Lower leg skin (tissue), 4 donors: ENCODE measurements at regions not wholly inside any gene's neighbourhood (a gene's known extent, or its start where the extent isn't known, plus 50 kb on each side); places are given as distances from the start of the nearest gene placed in this dataset.

Experiments
- DNase-seq, 2 donors: peaks; one replicate each; pipeline ENCODE4 v3.0.0-alpha.2; 2019; ENCODE audit warnings: low spot score in 2 of 2
- H3K4me3 ChIP-seq: fragments of 200-600 bp; sonication (generic); 2 replicates; pipeline ENCODE4 v1.5.1; 2017; ENCODE audit warnings: mild to moderate bottlenecking, low read depth; ENCODE audit not compliant: poor library complexity, severe bottlenecking
- CTCF ChIP-seq, 3 donors: fragments of 450-650 bp; IDR thresholded peaks; one replicate each; pipeline ENCODE4 v1.5.1; 2016; ENCODE audit warnings: antibody characterized with exemption in 3 of 3, mild to moderate bottlenecking in 3 of 3, moderate library complexity in 2 of 3
- POLR2A ChIP-seq, 2 donors: fragments of 450-650 bp; IDR thresholded peaks; one replicate each; pipeline ENCODE4 v1.6.1; 2016 to 2017; ENCODE audit warnings: antibody characterized with exemption in 2 of 2, mild to moderate bottlenecking in 1 of 2, moderate library complexity in 1 of 2
- WGBS, 2 donors: methylation state at CpG; one replicate each; pipeline ENCODE4 v1.1.5; 2018; 5-methylcytosine and 5-hydroxymethylcytosine counted together
- intact Hi-C: fragments of 100-400 bp; cut with DNase I; formaldehyde crosslinking; loops from one replicate; pipeline ENCODE4 v1.15.0; 2023; ENCODE audit warnings: low total_unique reads

- no peak for DNase-seq
- intact Hi-C loops = no loop called here
- WGBS, 2 donors = 87 to 90% methylated on average over 13 of the region's 13 CpGs
- H3K4me3 ChIP-seq = no peak overlapping the region
- TF ChIP-seq CTCF (IDR thresholded peaks at IDR 0.05) (no peak), POLR2A (IDR thresholded peaks at IDR 0.05) (no peak)
Measured at GRCh38 chr3:44012160-44012899, 229.4 kb upstream of the TOPAZ1 start.

- no peak overlapping the region for H3K4me3 ChIP-seq
- TF ChIP-seq POLR2A (IDR thresholded peaks at IDR 0.05) = no peak
- TF ChIP-seq CTCF (IDR thresholded peaks at IDR 0.05) = no peak
- 78 to 81% methylated on average over 11 of the region's 11 CpGs for WGBS, 2 donors
- intact Hi-C loops = no loop called here
- no peak for DNase-seq
Measured at GRCh38 chr3:44013967-44014366, 227.7 kb upstream of the TOPAZ1 start.

- H3K4me3 ChIP-seq = no peak overlapping the region
- TF ChIP-seq CTCF (IDR thresholded peaks at IDR 0.05) = no peak
- TF ChIP-seq POLR2A (IDR thresholded peaks at IDR 0.05) = no peak
- intact Hi-C loops = no loop called here
- 77 to 92% methylated on average over 3 of the region's 3 CpGs for WGBS, 2 donors
- DNase-seq = no peak
Measured at GRCh38 chr3:44015170-44015569, 226.5 kb upstream of the TOPAZ1 start.

GRCh38 chr3:44016818-44017217 is 224.9 kb upstream of the TOPAZ1 start:
- WGBS, 2 donors = 70 to 85% methylated on average over 3 of the region's 3 CpGs
- TF ChIP-seq CTCF (IDR thresholded peaks at IDR 0.05) (no peak), POLR2A (IDR thresholded peaks at IDR 0.05) (no peak)
- H3K4me3 ChIP-seq = no peak overlapping the region
- intact Hi-C loops = no loop called here
- no peak for DNase-seq

- intact Hi-C loops = no loop called here
- TF ChIP-seq POLR2A (IDR thresholded peaks at IDR 0.05) = no peak
- TF ChIP-seq CTCF (IDR thresholded peaks at IDR 0.05) = no peak
- H3K4me3 ChIP-seq = no peak overlapping the region
- DNase-seq = no peak
- WGBS, 2 donors = 88 to 89% methylated on average over 9 of the region's 9 CpGs
Measured at GRCh38 chr3:44018926-44019325, 222.8 kb upstream of the TOPAZ1 start.

GRCh38 chr3:44019736-44020135 is 221.9 kb upstream of the TOPAZ1 start:
- no peak overlapping the region for H3K4me3 ChIP-seq
- DNase-seq = no peak
- intact Hi-C loops = no loop called here
- 73 to 75% methylated on average over 7 of the region's 7 CpGs for WGBS, 2 donors
- TF ChIP-seq POLR2A (IDR thresholded peaks at IDR 0.05) = no peak
- no peak for TF ChIP-seq CTCF (IDR thresholded peaks at IDR 0.05)
